ENCODE measurements at regions not wholly inside any gene's neighbourhood (a gene's known extent, or its start where the extent isn't known, plus 50 kb on each side); places are given as distances from the start of the nearest gene placed in this dataset.
"Not testable (repeated sequence)": the region's sequence is repeated elsewhere in the genome, so short reads cannot be mapped to it uniquely, and the experiment has no call there.

DNA sequence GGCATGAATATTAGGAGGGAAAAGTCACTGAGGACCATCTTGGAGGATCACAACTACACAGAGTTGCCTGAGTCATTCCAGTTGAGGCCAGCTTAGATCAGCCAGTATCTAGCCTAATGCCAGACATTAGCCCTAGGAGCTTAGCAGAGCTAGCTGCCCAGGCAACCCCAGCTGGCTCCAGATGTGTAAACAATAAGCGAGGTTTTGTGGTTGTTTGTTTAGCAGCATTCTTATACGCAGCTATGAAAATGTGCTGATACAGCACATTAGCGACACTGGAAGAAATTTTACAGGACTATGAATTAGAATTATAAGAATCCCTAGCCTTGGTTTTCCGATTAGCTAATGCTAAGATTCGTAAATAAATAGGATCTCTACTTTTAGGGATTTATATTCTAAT lies 59.3 kb downstream of the BTBD3 start:
- no peak for DNase-seq

DNA sequence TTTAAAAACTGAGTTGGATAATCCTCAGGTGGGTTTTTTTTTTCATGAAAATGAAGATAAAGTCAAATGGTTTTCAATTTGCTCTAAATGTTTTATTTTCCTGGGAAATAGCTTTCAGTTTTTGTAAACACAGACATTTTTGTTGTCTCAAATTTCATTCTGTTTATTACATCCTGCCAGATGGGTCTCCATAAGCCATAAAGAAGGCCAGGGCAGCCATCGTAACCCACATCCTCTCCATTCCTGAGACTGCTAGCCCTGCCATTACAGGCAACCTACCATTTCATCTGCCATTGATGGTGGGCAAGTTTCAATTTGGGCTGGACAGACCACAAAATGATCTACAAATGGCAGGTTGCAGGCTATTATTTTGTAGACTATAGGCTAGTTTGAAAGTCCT lies 60.8 kb downstream of the BTBD3 start:
- DNase-seq: no peak

DNA sequence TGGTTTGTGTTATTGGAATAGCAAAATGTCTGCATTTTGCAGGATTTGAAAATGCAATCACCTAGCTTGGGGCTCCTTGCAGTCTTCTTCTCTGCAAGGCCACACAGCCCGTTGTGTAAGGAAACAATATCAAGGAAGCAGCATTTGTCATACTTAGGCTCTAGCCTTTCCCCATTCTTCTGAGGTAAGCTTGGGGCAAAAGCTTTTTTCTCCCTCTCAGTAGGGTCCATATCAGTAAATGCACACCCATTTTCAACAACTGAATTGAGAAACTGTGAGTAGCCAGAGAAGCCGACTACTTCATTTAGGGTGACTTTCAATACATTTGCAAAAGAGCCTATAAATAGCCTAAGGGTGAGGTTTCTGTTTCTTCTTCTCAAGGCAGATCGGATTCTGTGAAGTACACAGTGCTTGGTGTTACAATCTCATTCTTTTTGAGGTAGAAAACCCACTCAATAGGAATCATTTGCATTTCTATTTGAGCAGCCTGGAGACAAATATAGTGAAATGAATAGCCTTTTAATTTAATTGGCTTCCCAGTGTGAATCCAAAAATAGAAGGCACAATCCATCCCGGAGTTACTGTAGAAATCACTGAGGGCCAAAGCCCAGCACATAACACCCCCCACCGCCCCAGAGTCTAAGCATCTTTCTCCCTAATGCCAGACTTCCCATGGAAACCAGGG lies 61.8 kb downstream of the BTBD3 start:
- DNase-seq: no peak

DNA sequence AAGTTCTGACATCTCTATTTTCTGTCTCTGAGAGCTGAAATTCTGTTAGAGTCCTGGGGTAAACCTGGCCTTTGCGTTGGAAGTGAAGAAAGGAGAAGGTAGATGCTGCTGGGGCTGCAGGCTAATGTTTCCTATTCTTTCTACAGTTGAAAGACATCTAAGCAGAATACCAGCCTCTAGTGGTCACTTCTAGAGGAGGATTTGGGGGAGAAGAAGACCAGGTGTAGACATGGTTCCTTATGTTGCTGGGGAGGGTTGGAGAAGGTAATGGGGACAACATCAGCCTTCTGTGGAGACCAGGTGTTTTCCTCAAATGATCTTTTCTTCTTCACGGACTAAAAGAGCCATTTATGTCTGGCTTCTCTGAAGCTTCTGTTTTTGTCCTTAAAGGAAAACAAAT lies 62.6 kb downstream of the BTBD3 start:
- no peak for DNase-seq

- DNase-seq: no peak
Observed at GRCh38 chr20:11981366-11981947, 63.8 kb downstream of the BTBD3 start.

GRCh38 chr20:11982289-11982954 lies 64.7 kb downstream of the BTBD3 start:
- no peak for DNase-seq

DNA sequence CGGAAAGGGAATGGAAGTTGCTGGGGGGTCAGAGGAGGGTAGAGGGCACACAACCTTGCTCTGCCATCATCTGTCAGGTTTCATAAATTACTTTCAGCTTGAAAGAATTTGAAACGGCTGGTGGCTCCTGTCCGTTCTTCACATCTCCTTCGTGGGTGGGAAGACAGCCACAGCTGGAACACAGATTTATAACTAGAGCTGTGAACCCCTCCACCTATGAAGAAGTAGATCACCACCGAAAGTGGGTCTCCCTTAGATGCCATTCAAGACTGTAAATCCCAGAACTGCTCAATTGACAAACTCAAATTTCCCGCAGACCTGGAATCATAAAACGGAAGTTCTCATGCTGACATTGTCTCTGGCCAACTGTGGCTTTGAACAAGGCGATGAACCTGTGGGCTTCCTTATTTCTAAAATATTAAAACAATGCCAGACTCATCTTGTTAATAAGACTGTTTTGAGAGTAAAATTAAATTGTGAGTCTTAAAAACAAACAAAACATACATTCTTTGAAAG lies 65.3 kb downstream of the BTBD3 start:
- no peak for DNase-seq

GRCh38 chr20:11986954-11987353 lies 69.3 kb downstream of the BTBD3 start:
- no peak for DNase-seq

- no peak for DNase-seq
Observed at GRCh38 chr20:11987526-11987925, 69.8 kb downstream of the BTBD3 start.

DNA sequence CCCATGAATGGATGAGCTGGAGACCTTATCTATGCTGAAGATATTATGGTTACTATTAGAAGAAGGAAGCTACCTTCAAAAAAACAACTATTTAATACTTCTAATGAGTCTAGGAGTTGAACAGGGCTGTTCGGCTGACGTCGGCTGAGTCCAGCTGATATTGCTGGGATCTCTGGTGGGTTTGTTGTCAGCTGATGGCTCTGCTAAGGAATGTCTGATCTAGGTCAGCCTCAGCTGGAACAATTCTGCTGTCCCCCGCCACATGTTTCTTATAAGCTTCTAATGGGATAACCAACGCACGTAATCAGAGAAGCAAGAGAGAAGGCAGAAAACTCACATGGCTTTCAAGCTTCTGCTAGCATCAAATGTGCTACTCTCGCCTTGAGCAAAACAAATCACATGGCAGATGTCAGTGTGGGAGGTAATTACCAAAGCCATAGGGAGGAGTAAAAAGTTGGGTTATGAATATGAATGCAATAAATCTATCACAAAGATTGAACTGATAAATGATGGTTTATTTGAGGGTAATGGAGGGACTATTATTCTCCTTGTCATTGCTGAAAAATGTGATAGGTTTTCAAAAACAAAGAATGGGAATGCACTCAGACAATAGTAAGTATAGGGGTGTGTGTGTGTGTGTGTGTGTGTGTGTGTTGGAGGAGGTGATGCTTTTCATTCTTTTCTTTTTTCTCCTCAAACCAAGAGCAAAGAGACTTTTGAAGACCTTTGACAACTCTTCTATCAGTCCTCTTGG lies 71.5 kb downstream of the BTBD3 start:
- DNase-seq: no peak

- no peak for DNase-seq
Observed at GRCh38 chr20:11992426-11992825, 74.7 kb downstream of the BTBD3 start.

DNA sequence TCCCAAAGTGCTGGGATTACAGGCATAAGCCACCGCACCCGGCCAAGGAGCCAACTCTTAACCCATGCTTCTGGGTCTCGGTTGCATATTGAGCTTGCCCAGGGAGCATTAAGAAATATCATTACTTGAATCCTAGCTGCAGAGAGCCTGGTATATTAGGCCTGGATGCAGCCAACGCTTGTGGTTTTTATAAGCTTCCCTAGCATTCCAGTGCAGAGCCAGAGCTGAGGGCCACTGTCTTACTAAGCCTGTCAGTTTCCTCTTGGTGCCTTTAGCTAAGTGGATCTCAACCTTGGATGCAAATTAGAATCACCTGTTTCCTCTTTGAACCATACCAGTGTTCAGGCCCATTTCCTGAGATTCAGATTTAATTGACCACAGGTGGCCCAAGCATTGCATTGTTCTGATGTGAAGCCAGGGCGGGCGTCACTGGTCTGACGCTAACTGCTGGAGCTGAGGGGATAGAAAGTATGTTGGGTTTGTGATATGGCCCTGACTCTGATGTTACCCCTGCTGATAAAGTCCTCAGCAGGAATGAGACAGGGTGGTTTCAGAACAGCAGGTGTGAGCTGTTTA lies 76.3 kb downstream of the BTBD3 start:
- DNase-seq: no peak

GRCh38 chr20:11995805-11996567 lies 78.3 kb downstream of the BTBD3 start:
- no peak for DNase-seq

DNA sequence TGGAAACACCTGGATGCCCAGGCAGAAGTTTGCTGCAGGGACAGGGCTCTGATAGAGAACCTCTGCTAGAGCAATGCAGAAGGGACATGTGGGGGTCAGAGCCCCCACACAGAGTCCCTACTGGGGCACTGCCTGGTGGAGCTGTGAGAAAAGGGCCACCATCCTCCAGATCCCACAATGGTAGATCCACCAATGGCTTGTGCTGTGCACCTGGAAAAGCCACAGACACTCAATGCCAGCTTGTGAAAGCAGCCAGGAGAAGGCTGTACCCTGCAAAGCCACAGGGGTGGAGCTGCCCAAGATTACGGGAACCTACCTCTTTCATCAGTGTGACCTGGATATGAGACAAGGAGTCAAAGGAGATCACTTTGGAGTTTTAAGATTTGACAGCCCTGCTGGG lies 87.1 kb downstream of the BTBD3 start:
- DNase-seq: not testable (repeated sequence)

- peak; percentile 21 to 28 for DNase-seq
Observed at GRCh38 chr20:12012241-12013222, 94.8 kb downstream of the BTBD3 start.

- no peak for DNase-seq
Observed at GRCh38 chr20:12014276-12014675, 96.6 kb downstream of the BTBD3 start.

DNA sequence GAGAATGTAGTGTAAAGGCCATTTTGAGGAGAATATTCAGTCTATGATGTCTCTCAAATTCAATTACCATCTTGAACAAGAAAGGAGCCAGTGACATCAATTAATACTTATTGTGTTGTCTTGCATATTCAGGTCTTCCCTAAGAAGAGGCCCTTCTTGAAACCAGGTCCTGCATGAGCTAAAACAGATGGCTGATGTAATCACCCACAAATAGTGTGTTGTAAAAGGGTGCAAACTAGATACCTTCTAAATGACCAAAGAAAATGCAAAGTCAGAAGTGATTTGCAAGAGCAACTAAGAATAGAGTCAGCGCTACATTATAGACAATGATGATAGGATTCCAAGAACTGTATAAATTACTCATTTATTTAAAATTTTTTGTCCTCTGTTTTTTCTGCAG lies 97.0 kb downstream of the BTBD3 start:
- DNase-seq: no peak

GRCh38 chr20:12016291-12016690 lies 98.6 kb downstream of the BTBD3 start:
- no peak for DNase-seq

GRCh38 chr20:12019715-12020114 lies 102.0 kb downstream of the BTBD3 start:
- no peak for DNase-seq

DNA sequence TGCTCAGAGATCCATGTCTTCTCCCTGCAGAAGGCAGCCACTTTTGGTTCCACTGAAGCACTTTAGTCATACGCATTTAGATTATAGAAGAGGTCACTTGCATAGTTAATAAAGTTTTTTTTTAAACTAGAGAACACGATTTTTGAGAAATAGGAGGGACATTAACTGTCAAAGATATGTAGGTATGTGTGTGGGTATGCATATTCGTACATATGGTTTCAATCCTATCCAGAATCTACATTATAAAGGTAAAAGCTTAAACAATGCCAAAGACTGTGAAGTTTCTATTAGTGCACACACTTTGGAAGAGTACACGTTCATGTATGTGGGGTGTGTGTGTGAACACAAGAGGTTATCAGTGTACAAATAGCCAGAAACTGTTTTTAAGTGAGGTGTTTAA lies 103.2 kb downstream of the BTBD3 start:
- DNase-seq: no peak

- DNase-seq: no peak
Observed at GRCh38 chr20:12022126-12022525, 104.4 kb downstream of the BTBD3 start.
